ENCODE measurements at regions not wholly inside any gene's neighbourhood (a gene's known extent, or its start where the extent isn't known, plus 50 kb on each side); places are given as distances from the start of the nearest gene placed in this dataset.

- Histone ChIP-seq H2AFZ (ENCODE audit: low read length) (no peak overlapping the region), H2BK15ac (ENCODE audit: low read length) (no peak overlapping the region), H3K56ac (replicated peaks; ENCODE audit: insufficient read length, low read depth, low read length) (no peak overlapping the region), H4K8ac (ENCODE audit: extremely low read depth, insufficient read depth, low read length) (no peak overlapping the region), H3K9me3 (ENCODE audit: insufficient read depth in 2 of 2, low read depth in 1 of 2, low read length in 1 of 2) (peaks cover 0 to 7% of the 10 kb centered on the region in 2 experiments; a peak in 1 of 4 replicates), H2BK12ac (ENCODE audit: low read depth, low read length) (no peak overlapping the region), H3K27ac (ENCODE audit: low read depth, low read length) (no peak overlapping the region), H4K20me1 (replicated peaks in 1 of 2; ENCODE audit: control insufficient read depth in 1 of 2, insufficient read depth in 2 of 2, low read length in 2 of 2) (no peaks in the 10 kb centered on the region), H3K9ac (replicated peaks in 1 of 4; ENCODE audit: extremely low read depth in 1 of 4, low read depth in 3 of 4, low read length in 3 of 4) (0 out of 7 replicates have a peak overlapping the region, but pooled peaks of 1 of the 4 experiments have one; percentile 15), H3K79me1 (ENCODE audit: low read depth, low read length) (no peaks in the 10 kb centered on the region), H4K91ac (replicated peaks; ENCODE audit: insufficient read length, low read length) (no peak overlapping the region), H2BK120ac (replicated peaks; ENCODE audit: low read depth, low read length) (no peak overlapping the region), H3K23me2 (ENCODE audit: low read depth, low read length) (no peaks in the 10 kb centered on the region), H2BK20ac (ENCODE audit: low read length) (no peak overlapping the region), H3K4me3 (ENCODE audit: extremely low read depth in 1 of 4, insufficient read depth in 2 of 4, low read depth in 3 of 4, low read length in 4 of 4) (no peak overlapping the region), H2BK5ac (ENCODE audit: low read depth, low read length) (no peak overlapping the region), H4K5ac (ENCODE audit: insufficient read length, low read depth, low read length) (no peak overlapping the region), H3K4me1 (replicated peaks in 1 of 4; ENCODE audit: control insufficient read depth in 3 of 4, insufficient read depth in 4 of 4, low read length in 3 of 4) (no peaks in the 10 kb centered on the region), H2AK5ac (ENCODE audit: low read depth, low read length) (no peak overlapping the region), H3K4ac (replicated peaks; ENCODE audit: insufficient read length, low read depth, low read length) (no peak overlapping the region), H3K36me3 (ENCODE audit: control insufficient read depth in 2 of 4, insufficient read depth in 4 of 4, low read length in 3 of 4) (peaks cover 0 to 3% (median 0%) of the 10 kb centered on the region in 4 experiments; a peak in 1 of 8 replicates), H3K23ac (ENCODE audit: insufficient read length) (no peak overlapping the region), H3K18ac (ENCODE audit: extremely low read depth, low read length) (no peak overlapping the region), H3K27me3 (replicated peaks in 1 of 4; ENCODE audit: control insufficient read depth in 3 of 4, extremely low read depth in 1 of 4, insufficient read depth in 3 of 4, low read length in 3 of 4) (no peaks in the 10 kb centered on the region), H3K79me2 (ENCODE audit: control insufficient read depth in 1 of 2, insufficient read depth in 2 of 2, low read length in 2 of 2) (no peaks in the 10 kb centered on the region), H3K4me2 (ENCODE audit: insufficient read depth in 1 of 2, low read depth in 2 of 2, low read length in 2 of 2) (no peak overlapping the region), H3K14ac (ENCODE audit: insufficient read length) (no peak overlapping the region)
- TF ChIP-seq SIN3A (conservative IDR thresholded peaks at IDR 0.05 in 1 of 2, IDR thresholded peaks at IDR 0.05 in 1 of 2; ENCODE audit: low read depth in 1 of 2, low read length in 2 of 2): no peak
- POLR2A ChIA-PET (ENCODE audit: partially characterized antibody): no interaction called here
- DNase-seq (ENCODE audit: low read depth in 1 of 2, low spot score in 2 of 2) (no peak), FAIRE-seq (no peak)
- CTCF ChIA-PET (ENCODE audit: partially characterized antibody): no interaction called here
- WGBS, 2 experiments (ENCODE audit: extremely low coverage in 1 of 2, insufficient coverage in 1 of 2, insufficient read length in 1 of 2, insufficient replicate concordance in 2 of 2, low coverage in 1 of 2, low lambda C conversion rate in 2 of 2, missing lambda C conversion rate in 1 of 2): 88% methylated on average over 6 of the region's 6 CpGs; no CpG with 5 or more reads in 1 of the 2 experiments
These were observed 250.3 kb upstream of the TCF4 start for GRCh38 chr18:55838319-55838718.

Measured in H1 (cell line).